ENCODE measurements at regions not wholly inside any gene's neighbourhood (a gene's known extent, or its start where the extent isn't known, plus 50 kb on each side); places are given as distances from the start of the nearest gene placed in this dataset.

- TF ChIP-seq, protein P1, sequence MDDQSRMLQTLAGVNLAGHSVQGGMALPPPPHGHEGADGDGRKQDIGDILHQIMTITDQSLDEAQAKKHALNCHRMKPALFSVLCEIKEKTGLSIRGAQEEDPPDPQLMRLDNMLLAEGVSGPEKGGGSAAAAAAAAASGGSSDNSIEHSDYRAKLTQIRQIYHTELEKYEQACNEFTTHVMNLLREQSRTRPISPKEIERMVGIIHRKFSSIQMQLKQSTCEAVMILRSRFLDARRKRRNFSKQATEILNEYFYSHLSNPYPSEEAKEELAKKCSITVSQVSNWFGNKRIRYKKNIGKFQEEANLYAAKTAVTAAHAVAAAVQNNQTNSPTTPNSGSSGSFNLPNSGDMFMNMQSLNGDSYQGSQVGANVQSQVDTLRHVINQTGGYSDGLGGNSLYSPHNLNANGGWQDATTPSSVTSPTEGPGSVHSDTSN (CRISPR knock-in tag; IDR thresholded peaks at IDR 0.05), result no peak
- TF ChIP-seq SP2 (tag by site-specific recombination; IDR thresholded peaks at IDR 0.05) (no peak), BCL11A (tag by site-specific recombination; IDR thresholded peaks at IDR 0.05; ENCODE audit: low read depth) (no peak), CTCF (tag by site-specific recombination; IDR thresholded peaks at IDR 0.05) (no peak), ZNF121 (tag by site-specific recombination; IDR thresholded peaks at IDR 0.05) (no peak)
- TF ChIP-seq, protein P2, sequence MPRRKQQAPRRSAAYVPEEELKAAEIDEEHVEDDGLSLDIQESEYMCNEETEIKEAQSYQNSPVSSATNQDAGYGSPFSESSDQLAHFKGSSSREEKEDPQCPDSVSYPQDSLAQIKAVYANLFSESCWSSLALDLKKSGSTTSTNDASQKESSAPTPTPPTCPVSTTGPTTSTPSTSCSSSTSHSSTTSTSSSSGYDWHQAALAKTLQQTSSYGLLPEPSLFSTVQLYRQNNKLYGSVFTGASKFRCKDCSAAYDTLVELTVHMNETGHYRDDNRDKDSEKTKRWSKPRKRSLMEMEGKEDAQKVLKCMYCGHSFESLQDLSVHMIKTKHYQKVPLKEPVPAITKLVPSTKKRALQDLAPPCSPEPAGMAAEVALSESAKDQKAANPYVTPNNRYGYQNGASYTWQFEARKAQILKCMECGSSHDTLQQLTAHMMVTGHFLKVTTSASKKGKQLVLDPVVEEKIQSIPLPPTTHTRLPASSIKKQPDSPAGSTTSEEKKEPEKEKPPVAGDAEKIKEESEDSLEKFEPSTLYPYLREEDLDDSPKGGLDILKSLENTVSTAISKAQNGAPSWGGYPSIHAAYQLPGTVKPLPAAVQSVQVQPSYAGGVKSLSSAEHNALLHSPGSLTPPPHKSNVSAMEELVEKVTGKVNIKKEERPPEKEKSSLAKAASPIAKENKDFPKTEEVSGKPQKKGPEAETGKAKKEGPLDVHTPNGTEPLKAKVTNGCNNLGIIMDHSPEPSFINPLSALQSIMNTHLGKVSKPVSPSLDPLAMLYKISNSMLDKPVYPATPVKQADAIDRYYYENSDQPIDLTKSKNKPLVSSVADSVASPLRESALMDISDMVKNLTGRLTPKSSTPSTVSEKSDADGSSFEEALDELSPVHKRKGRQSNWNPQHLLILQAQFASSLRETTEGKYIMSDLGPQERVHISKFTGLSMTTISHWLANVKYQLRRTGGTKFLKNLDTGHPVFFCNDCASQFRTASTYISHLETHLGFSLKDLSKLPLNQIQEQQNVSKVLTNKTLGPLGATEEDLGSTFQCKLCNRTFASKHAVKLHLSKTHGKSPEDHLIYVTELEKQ (tag by site-specific recombination; IDR thresholded peaks at IDR 0.05; ENCODE audit: borderline replicate concordance), result no peak
Observed at GRCh38 chr12:67783393-67783792, 134.8 kb downstream of the DYRK2 start.

Measured in HEK293 (cell line).